ENCODE measurements at regions not wholly inside any gene's neighbourhood (a gene's known extent, or its start where the extent isn't known, plus 50 kb on each side); places are given as distances from the start of the nearest gene placed in this dataset.
"Not testable (repeated sequence)": the region's sequence is repeated elsewhere in the genome, so short reads cannot be mapped to it uniquely, and the experiment has no call there.

GRCh38 chr1:101492144-101492543, 255.3 kb downstream of the S1PR1 start:
- not testable (repeated sequence) for DNase-seq

- not testable (repeated sequence) for DNase-seq
Measured at GRCh38 chr1:101493920-101494319, 257.1 kb downstream of the S1PR1 start.

GRCh38 chr1:101496109-101496508, 259.3 kb downstream of the S1PR1 start:
- DNase-seq: no peak

- DNase-seq: no peak
Measured at GRCh38 chr1:101497881-101498559, 261.2 kb downstream of the S1PR1 start.

GRCh38 chr1:101504106-101504505, 267.3 kb downstream of the S1PR1 start:
- DNase-seq: not testable (repeated sequence)

- DNase-seq: not testable (repeated sequence)
Measured at GRCh38 chr1:101505240-101505639, 268.4 kb downstream of the S1PR1 start.

- peak; percentile 3 for DNase-seq
Measured at GRCh38 chr1:101506541-101507164, 269.8 kb downstream of the S1PR1 start.

GRCh38 chr1:101507547-101507971, 270.7 kb downstream of the S1PR1 start:
- no peak for DNase-seq

GRCh38 chr1:101508913-101509312, 272.1 kb downstream of the S1PR1 start:
- no peak for DNase-seq

GRCh38 chr1:101509370-101509769, 272.6 kb downstream of the S1PR1 start:
- DNase-seq: no peak

- no peak for DNase-seq
Measured at GRCh38 chr1:101511202-101511891, 274.5 kb downstream of the S1PR1 start.

GRCh38 chr1:101520302-101520701, 283.5 kb downstream of the S1PR1 start:
- DNase-seq: no peak

GRCh38 chr1:101522486-101522885, 285.7 kb downstream of the S1PR1 start:
- DNase-seq: no peak

- no peak for DNase-seq
Measured at GRCh38 chr1:101526813-101527212, 290.0 kb downstream of the S1PR1 start.

GRCh38 chr1:101532377-101532776, 295.6 kb downstream of the S1PR1 start:
- no peak for DNase-seq

GRCh38 chr1:101540161-101540560, 303.3 kb downstream of the S1PR1 start:
- no peak for DNase-seq

GRCh38 chr1:101546885-101547284, 310.1 kb downstream of the S1PR1 start:
- no peak for DNase-seq

GRCh38 chr1:101547357-101547756, 310.5 kb downstream of the S1PR1 start:
- no peak for DNase-seq

- no peak for DNase-seq
Measured at GRCh38 chr1:101548376-101548775, 311.6 kb downstream of the S1PR1 start.

GRCh38 chr1:101550581-101550980, 313.8 kb downstream of the S1PR1 start:
- DNase-seq: no peak

- DNase-seq: no peak
Measured at GRCh38 chr1:101566883-101567538, 330.2 kb downstream of the S1PR1 start.

GRCh38 chr1:101567582-101568189, 330.9 kb downstream of the S1PR1 start:
- DNase-seq: no peak

GRCh38 chr1:101587741-101588140, 350.9 kb downstream of the S1PR1 start:
- DNase-seq: no peak

Data from DMS79 treated with DMSO at 0.1 percent for 48 hours (cell line).